ENCODE measurements at regions not wholly inside any gene's neighbourhood (a gene's known extent, or its start where the extent isn't known, plus 50 kb on each side); places are given as distances from the start of the nearest gene placed in this dataset.

DNA sequence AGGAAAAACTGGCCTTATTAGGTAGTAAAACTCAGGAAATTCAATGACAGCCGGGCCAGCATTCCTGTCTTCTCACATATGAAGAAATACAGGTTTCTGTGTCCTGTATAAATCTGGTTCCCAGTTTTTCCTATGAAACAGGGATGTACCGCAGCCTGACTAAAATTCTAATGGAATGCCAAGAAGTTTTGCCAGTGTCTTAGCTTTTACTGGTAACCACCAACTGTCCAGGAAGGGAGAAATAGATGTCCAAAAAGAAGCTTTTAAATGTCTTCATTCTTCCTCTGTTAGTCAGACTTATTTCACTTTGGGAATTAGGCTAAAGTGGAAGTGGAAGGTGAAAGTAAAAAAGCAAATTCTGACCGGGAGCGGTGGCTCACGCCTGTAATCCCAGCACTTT is 108.0 kb upstream of the TBL1X start:
- TF ChIP-seq, protein P1, sequence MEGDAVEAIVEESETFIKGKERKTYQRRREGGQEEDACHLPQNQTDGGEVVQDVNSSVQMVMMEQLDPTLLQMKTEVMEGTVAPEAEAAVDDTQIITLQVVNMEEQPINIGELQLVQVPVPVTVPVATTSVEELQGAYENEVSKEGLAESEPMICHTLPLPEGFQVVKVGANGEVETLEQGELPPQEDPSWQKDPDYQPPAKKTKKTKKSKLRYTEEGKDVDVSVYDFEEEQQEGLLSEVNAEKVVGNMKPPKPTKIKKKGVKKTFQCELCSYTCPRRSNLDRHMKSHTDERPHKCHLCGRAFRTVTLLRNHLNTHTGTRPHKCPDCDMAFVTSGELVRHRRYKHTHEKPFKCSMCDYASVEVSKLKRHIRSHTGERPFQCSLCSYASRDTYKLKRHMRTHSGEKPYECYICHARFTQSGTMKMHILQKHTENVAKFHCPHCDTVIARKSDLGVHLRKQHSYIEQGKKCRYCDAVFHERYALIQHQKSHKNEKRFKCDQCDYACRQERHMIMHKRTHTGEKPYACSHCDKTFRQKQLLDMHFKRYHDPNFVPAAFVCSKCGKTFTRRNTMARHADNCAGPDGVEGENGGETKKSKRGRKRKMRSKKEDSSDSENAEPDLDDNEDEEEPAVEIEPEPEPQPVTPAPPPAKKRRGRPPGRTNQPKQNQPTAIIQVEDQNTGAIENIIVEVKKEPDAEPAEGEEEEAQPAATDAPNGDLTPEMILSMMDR (IDR thresholded peaks at IDR 0.05; ENCODE audit: insufficient read depth, low read depth, low read length, missing control alignments): no peak
- DNase-seq (ENCODE audit: low read depth): no peak
- H3K4me3 ChIP-seq (ENCODE audit: low read depth, low read length): no peak overlapping the region

DNA sequence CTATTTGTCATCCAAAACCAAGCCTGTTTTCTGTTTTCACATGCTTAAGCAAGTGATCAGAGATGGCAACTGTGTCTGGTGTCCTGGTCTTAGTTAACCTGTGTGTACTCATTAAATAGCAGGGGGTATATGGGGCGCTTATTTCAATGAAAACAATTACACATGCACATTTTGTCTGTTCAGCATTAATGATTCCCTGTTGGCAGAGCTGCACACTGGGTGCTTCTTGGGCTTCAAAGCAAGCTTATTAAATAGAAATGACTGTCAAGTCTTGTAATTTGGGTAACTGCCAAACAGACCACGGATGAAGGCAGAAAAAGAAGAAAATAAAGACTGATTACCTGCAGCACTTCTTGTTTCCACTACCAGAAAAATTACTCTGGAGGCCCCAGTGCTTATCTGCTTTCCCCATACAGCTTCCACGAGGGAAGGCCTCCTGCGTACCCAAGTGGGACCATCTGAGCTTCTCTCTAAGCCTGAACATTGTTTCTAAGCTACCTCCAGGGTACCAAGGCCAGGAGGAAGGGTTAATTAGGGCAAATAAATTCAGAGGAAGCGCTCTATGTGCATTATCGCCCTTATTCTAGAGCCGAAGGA is 107.2 kb upstream of the TBL1X start:
- no peak overlapping the region for H3K4me3 ChIP-seq (ENCODE audit: low read depth, low read length)
- no peak for DNase-seq (ENCODE audit: low read depth)
- TF ChIP-seq, protein P1 (IDR thresholded peaks at IDR 0.05; ENCODE audit: insufficient read depth, low read depth, low read length, missing control alignments): no peak

DNA sequence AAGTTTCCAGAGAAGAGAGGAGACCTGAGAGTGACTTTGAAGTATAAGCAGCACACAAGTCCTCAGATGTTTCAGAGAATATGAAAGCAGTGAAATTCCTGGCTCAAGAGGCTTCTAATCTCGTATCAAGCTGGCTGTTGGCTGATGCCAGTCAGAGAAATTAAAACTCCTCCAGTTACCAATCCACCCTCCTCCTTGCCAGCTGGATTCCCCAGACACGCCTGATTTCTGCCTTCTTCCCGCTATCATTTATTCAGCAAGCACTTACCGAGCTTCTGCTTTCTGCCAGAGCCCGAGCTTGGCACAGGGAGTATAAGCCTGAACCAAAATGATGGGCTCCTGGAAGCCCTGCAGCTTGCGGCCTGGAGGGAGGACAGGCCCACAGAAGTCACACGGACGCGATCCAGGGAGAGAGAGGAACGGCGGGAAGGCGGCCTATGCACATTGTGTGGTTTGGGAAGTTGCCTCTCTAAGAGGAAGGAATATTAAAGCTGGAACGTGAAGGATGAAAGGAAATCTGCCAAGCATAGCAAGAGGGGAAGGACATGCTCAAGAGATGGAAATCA is 102.4 kb upstream of the TBL1X start:
- no peak for DNase-seq (ENCODE audit: low read depth)
- TF ChIP-seq, protein P1 (IDR thresholded peaks at IDR 0.05; ENCODE audit: insufficient read depth, low read depth, low read length, missing control alignments): no peak
- H3K4me3 ChIP-seq (ENCODE audit: low read depth, low read length): no peak overlapping the region

- DNase-seq (ENCODE audit: low read depth): no peak
- H3K4me3 ChIP-seq (ENCODE audit: low read depth, low read length): no peak overlapping the region
- TF ChIP-seq, protein P1 (IDR thresholded peaks at IDR 0.05; ENCODE audit: insufficient read depth, low read depth, low read length, missing control alignments): no peak
These were observed 97.4 kb upstream of the TBL1X start for GRCh38 chrX:9367421-9367820.

DNA sequence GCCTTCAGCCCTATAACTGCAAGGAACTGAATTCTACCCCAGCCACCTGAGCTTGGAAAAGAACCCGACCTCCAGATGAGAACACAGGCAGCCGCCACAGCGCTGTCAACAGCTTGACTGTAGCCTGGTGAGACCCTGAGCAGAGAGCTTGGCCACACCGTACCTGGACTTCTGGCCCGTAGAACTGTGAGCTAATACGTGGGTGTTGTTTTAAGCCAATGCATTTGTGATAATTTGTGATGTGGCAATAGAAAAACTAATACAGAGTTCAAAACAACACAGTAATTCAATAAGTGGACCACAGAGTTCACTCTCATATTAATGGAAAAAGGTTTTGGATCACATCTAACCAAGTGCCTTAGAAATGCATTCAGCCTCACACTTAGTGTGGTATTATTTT is 96.6 kb upstream of the TBL1X start:
- TF ChIP-seq, protein P1 (IDR thresholded peaks at IDR 0.05; ENCODE audit: insufficient read depth, low read depth, low read length, missing control alignments): no peak
- no peak for DNase-seq (ENCODE audit: low read depth)
- H3K4me3 ChIP-seq (ENCODE audit: low read depth, low read length): no peak overlapping the region

GRCh38 chrX:9369802-9370291 is 95.0 kb upstream of the TBL1X start:
- TF ChIP-seq, protein P1 (IDR thresholded peaks at IDR 0.05; ENCODE audit: insufficient read depth, low read depth, low read length, missing control alignments): no peak
- DNase-seq (ENCODE audit: low read depth): no peak

GRCh38 chrX:9370893-9371292 is 94.0 kb upstream of the TBL1X start:
- TF ChIP-seq, protein P1 (IDR thresholded peaks at IDR 0.05; ENCODE audit: insufficient read depth, low read depth, low read length, missing control alignments): no peak
- no peak overlapping the region for H3K4me3 ChIP-seq (ENCODE audit: low read depth, low read length)
- DNase-seq (ENCODE audit: low read depth): no peak

More at GRCh38 chrX:9369802-9370291, 95.0 kb upstream of the TBL1X start:
- no peak overlapping the region for H3K4me3 ChIP-seq (ENCODE audit: low read depth, low read length)
